CD4-positive, alpha-beta T cell (primary cell): ENCODE measurements at regions not wholly inside any gene's neighbourhood (a gene's known extent, or its start where the extent isn't known, plus 50 kb on each side); places are given as distances from the start of the nearest gene placed in this dataset.

Experiments
- ATAC-seq: fragments of 200-7000 bp; cut with Tn5 transposase; one replicate; pipeline ENCODE4 v1.10.0; 2022; ENCODE audit warnings: mild to moderate bottlenecking; ENCODE audit not compliant: poor library complexity
- CTCF ChIA-PET: fragments of 350-600 bp; sonication (Branson Sonifier 250); formaldehyde crosslinking; loops from one replicate; lab custom pipeline; 2021; ENCODE audit warnings: antibody characterized with exemption, inconsistent platforms; lab: Charles Lee
- POLR2A ChIA-PET: fragments of 350-600 bp; sonication (Branson Sonifier 250); formaldehyde crosslinking; loops from one replicate; lab custom pipeline; 2021; ENCODE audit warnings: antibody characterized with exemption, inconsistent platforms; lab: Charles Lee
- DNase-seq, 14 experiments: peaks; one replicate each; pipeline ENCODE4 v3.0.0-alpha.2; 2013 to 2020; ENCODE audit warnings: mixed read lengths in 2 of 14
- H3K27ac ChIP-seq, 2 donors: one replicate each; pipeline versions ENCODE4 v1.5.1 to v1.7.0; 2013; ENCODE audit warnings: low read length in 2 of 2, low read depth in 1 of 2, mild to moderate bottlenecking in 1 of 2
- H3K27me3 ChIP-seq, 2 experiments: 1 replicate in 1 of 2; 2 replicates in 1 of 2; pipeline versions ENCODE4 v1.6.1 to v1.7.0; 2013; ENCODE audit warnings: low read length in 2 of 2, control low read depth in 1 of 2, mild to moderate bottlenecking in 1 of 2, moderate library complexity in 1 of 2; ENCODE audit not compliant: insufficient read depth in 2 of 2, control insufficient read depth in 1 of 2
- H3K36me3 ChIP-seq: one replicate; pipeline ENCODE4 v1.6.1; 2013; ENCODE audit warnings: low read length, control low read depth; ENCODE audit not compliant: insufficient read depth
- H3K4me1 ChIP-seq: one replicate; pipeline ENCODE4 v1.6.1; 2013; ENCODE audit warnings: low read length, control low read depth; ENCODE audit not compliant: insufficient read depth
- H3K4me3 ChIP-seq: one replicate; pipeline ENCODE4 v1.5.1; 2013; ENCODE audit warnings: mild to moderate bottlenecking, low read length, moderate library complexity
- H3K9me3 ChIP-seq, 2 experiments: 1 replicate in 1 of 2; 2 replicates in 1 of 2; pipeline versions ENCODE4 v1.6.1 to v1.7.0; 2013; ENCODE audit warnings: low read length in 2 of 2, mild to moderate bottlenecking in 2 of 2, control low read depth in 1 of 2, moderate library complexity in 1 of 2; ENCODE audit not compliant: control insufficient read depth in 1 of 2, insufficient read depth in 1 of 2
- H3K27ac Mint-ChIP-seq: one replicate; pipeline ENCODE4 v1.8.0; 2020; ENCODE audit warnings: mixed read lengths
- H3K27me3 Mint-ChIP-seq: one replicate; pipeline ENCODE4 v1.8.0; 2021; ENCODE audit warnings: mixed read lengths
- H3K36me3 Mint-ChIP-seq: one replicate; pipeline ENCODE4 v1.8.0; 2021; ENCODE audit warnings: low read depth, mixed read lengths
- H3K4me1 Mint-ChIP-seq: one replicate; pipeline ENCODE4 v1.8.0; 2021; ENCODE audit warnings: low read depth, mixed read lengths
- H3K4me3 Mint-ChIP-seq: one replicate; pipeline ENCODE4 v1.8.0; 2020; ENCODE audit warnings: mild to moderate bottlenecking, mixed read lengths
- H3K9me3 Mint-ChIP-seq: one replicate; pipeline ENCODE4 v1.8.0; 2020; ENCODE audit warnings: mixed read lengths
- CTCF ChIP-seq: fragments of 200-600 bp; IDR thresholded peaks from one replicate; pipeline ENCODE4 v1.8.0; 2022; ENCODE audit warnings: antibody characterized with exemption, mild to moderate bottlenecking
- intact Hi-C, 2 experiments: fragments of 100-400 bp; cut with DNase I in 1 of 2; cut with micrococcal nuclease in 1 of 2; formaldehyde crosslinking; loops; one replicate each; pipeline versions ENCODE4 v1.15.1 to v1.9.0; 2023 to 2025; cut with DNase I, micrococcal nuclease

DNA sequence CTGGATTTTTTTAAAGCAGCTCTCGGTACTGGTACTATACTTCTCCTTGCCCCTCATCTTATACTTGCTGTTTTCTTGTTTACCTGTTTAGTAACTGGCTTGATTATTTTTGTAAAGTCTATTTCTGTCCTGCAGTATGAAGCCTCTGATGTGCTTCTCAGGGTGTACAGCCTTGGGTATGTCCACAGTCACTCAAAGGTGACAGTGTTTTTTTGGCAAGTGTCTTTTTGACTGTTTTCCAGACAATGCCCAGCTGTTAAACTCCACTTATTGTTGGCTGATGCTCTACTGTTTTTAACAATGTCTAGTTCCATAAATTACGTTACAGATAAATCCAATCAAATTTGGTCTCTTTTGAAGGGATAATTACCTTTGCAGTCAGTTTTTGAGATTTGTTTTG lies 475.2 kb downstream of the JRKL start:
- Histone ChIP-seq H3K27ac (no peak overlapping the region), H3K27me3 (no peaks in the 10 kb centered on the region), H3K4me1 (no peaks in the 10 kb centered on the region), H3K9me3 (peaks cover 0 to 5% of the 10 kb centered on the region in 2 experiments), H3K4me3 (no peak overlapping the region), H3K36me3 (no peaks in the 10 kb centered on the region)
- DNase-seq (no peak), ATAC-seq (no peak)
- no peak overlapping the region for H3K27ac Mint-ChIP-seq
- intact Hi-C loops, result no loop called here
- H3K36me3 Mint-ChIP-seq, result no peaks in the 10 kb centered on the region
- TF ChIP-seq CTCF, result no peak
- H3K4me1 Mint-ChIP-seq, result no peaks in the 10 kb centered on the region
- ChIA-PET POLR2A (no interaction called here), CTCF (no interaction called here)
- no peak overlapping the region for H3K4me3 Mint-ChIP-seq
- H3K9me3 Mint-ChIP-seq, result peaks cover 7% of the 10 kb centered on the region
- H3K27me3 Mint-ChIP-seq, result no peaks in the 10 kb centered on the region

DNA sequence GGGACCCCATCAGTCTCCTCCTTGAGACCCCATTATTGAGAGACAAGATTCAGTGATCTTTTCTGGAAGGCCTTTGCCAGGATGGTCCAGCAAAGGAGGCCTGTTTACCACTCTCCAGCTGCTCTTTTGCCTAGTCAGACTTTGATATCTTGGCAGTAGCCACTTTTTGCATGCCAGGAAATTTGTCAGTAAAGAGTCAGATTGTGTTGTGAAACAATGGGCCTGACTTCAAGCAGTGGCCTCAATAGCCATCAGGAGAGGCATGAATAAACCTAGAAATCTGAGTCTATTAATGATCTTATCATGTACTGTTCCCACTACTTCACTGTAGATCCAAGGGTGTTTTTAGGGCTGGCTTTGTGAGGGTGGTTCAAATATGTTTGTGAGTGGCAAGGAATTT lies 479.4 kb downstream of the JRKL start:
- Mint-ChIP-seq H3K4me1 (no peaks in the 10 kb centered on the region), H3K36me3 (no peaks in the 10 kb centered on the region), H3K27me3 (no peaks in the 10 kb centered on the region), H3K27ac (no peak overlapping the region), H3K9me3 (peaks cover 8% of the 10 kb centered on the region), H3K4me3 (no peak overlapping the region)
- H3K4me3 ChIP-seq, result no peak overlapping the region
- H3K27me3 ChIP-seq, result no peaks in the 10 kb centered on the region
- ChIA-PET POLR2A (no interaction called here), CTCF (no interaction called here)
- no peak for TF ChIP-seq CTCF
- DNase-seq (no peak), ATAC-seq (no peak)
- H3K27ac ChIP-seq, result no peak overlapping the region
- no peaks in the 10 kb centered on the region for H3K36me3 ChIP-seq
- intact Hi-C loops, result no loop called here
- H3K9me3 ChIP-seq, result no peaks in the 10 kb centered on the region
- H3K4me1 ChIP-seq, result no peaks in the 10 kb centered on the region

DNA sequence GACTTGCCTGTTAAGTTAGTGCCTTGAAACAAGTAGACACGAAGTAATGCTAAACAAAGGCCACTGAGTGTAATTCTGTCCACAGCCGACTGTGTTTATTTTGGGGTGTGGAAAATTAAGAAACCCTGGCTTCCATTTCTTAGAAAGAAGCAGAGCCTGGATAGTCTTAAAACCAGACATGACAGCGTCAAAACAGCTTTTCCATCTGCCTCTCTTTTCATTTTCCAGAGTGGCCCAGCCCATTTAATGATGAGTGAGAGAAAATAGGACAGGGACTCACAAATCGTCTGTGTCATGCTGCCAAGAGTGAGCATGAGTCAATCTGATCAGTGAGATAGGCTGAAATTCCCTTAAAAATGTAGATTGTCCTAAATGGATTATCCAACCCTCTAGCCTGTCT lies 485.9 kb downstream of the JRKL start:
- peaks cover 2% of the 10 kb centered on the region for H3K9me3 Mint-ChIP-seq
- Histone ChIP-seq H3K9me3 (peaks cover 0 to 16% of the 10 kb centered on the region in 2 experiments), H3K4me1 (no peaks in the 10 kb centered on the region), H3K27ac (no peak overlapping the region), H3K4me3 (no peak overlapping the region), H3K36me3 (no peaks in the 10 kb centered on the region), H3K27me3 (no peaks in the 10 kb centered on the region)
- ChIA-PET CTCF (no interaction called here), POLR2A (no interaction called here)
- ATAC-seq, result no peak
- no peaks in the 10 kb centered on the region for H3K27me3 Mint-ChIP-seq
- H3K27ac Mint-ChIP-seq, result no peak overlapping the region
- no peak for DNase-seq
- intact Hi-C loops, result no loop called here
- no peaks in the 10 kb centered on the region for H3K36me3 Mint-ChIP-seq
- H3K4me3 Mint-ChIP-seq, result no peak overlapping the region
- no peaks in the 10 kb centered on the region for H3K4me1 Mint-ChIP-seq
- TF ChIP-seq CTCF, result no peak
